ENCODE measurements at regions not wholly inside any gene's neighbourhood (a gene's known extent, or its start where the extent isn't known, plus 50 kb on each side); places are given as distances from the start of the nearest gene placed in this dataset.

DNA sequence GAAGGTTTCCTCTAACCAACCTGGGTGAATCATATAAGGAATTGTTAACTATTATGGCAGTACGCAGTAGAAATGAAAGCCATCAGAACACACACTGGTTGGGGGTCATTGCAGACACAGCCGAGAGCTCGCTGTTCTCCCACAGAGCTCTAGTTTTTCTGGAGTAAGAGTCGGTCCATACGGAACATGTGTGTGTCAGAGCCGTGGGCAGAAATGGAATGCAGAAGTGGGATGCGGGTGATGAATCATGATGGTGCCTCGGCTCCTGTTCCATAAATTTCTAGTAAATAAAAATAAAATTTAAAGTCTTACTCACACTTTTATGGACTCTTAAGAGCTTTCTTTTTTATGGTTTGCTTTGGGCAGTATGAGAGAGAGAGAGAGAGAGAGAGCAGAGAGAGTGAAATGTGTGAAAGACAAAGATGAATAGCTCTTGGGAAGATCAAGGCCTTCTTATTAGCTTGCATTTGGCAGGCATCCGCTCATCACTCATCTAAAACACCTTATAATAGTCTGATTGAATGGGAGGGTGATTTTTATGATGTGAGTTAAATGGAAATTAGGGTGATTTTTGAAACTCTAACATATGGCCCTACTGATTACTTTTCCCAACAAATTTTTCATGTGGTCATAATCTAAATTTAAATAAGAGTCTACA is 98.8 kb upstream of the PFKP start:
- intact Hi-C loops (cut with DNase I), result no loop called here
- Histone ChIP-seq H3K27ac (no peak overlapping the region), H3K27me3 (no peaks in the 10 kb centered on the region), H3K9me3 (no peaks in the 10 kb centered on the region), H3K36me3 (no peaks in the 10 kb centered on the region), H3K4me3 (no peak overlapping the region), H3K4me1 (ENCODE audit: insufficient read depth) (no peaks in the 10 kb centered on the region)
- 48 to 62% (median 59%) methylated on average over 9 of the region's 9 CpGs for WGBS, 3 donors
- no peak for DNase-seq
- TF ChIP-seq CTCF (IDR thresholded peaks at IDR 0.05) (no peak), POLR2A (IDR thresholded peaks at IDR 0.05) (no peak), EP300 (IDR thresholded peaks at IDR 0.05) (no peak)

DNA sequence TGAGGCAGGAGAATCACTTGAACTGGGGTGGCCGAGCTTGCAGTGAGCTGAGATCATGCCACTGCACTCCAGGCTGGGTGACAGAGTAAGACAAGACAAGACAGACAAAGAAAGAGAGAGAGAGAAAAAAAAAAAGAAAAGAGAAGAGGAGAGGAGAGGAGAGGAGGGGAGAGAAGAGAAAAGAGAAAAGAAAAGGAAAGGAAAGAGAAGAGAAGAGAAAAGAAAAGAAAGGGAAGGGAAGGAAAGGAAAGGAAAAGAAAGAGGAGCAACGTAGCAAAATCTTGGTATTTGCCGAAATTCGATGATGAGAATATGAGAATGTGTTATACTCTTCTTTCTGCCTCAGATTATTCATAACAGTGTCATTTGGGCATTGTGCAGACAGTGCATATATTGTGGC is 101.2 kb upstream of the PFKP start:
- Histone ChIP-seq H3K9me3 (no peaks in the 10 kb centered on the region), H3K27ac (no peak overlapping the region), H3K4me3 (no peak overlapping the region), H3K4me1 (ENCODE audit: insufficient read depth) (no peaks in the 10 kb centered on the region), H3K36me3 (no peaks in the 10 kb centered on the region), H3K27me3 (no peaks in the 10 kb centered on the region)
- 62 to 76% (median 63%) methylated on average over 4 of the region's 4 CpGs for WGBS, 3 donors
- intact Hi-C loops (cut with DNase I), result no loop called here
- TF ChIP-seq POLR2A (IDR thresholded peaks at IDR 0.05), result no peak
- no peak for TF ChIP-seq EP300 (IDR thresholded peaks at IDR 0.05)
- no peak for TF ChIP-seq CTCF (IDR thresholded peaks at IDR 0.05)
- DNase-seq, result no peak

DNA sequence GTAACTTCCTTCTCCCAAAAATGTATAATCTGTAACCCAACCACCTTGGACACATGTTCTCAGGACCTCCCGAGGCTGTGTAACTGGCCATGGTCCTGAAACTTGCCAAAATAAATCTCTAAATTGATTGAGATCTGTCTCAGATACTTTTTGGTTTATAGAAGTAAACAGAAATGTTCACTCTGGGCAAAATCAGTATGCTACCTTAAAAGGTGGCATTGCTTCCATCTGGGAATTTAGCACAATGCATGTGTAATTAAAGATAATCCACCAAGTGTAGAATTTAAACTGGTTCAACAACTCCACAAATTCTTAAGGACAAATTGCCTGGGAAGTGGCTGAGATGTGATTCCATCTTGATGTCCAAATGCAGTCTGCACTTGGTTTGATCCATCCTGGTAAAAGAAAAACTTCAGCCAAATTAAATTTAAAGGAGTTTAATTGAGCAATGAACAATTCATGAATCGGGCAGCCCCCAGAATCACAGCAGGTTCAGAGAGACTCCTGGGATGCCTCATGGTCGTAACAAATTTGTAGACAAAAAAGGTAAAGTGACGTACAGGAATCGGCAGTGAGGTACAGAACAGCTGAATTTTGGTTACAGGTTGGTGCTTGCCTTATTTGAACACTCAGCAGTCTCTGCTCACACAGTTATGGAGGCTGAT is 102.6 kb upstream of the PFKP start:
- Histone ChIP-seq H3K4me1 (ENCODE audit: insufficient read depth) (no peaks in the 10 kb centered on the region), H3K9me3 (no peaks in the 10 kb centered on the region), H3K4me3 (no peak overlapping the region), H3K36me3 (no peaks in the 10 kb centered on the region), H3K27me3 (no peaks in the 10 kb centered on the region), H3K27ac (no peak overlapping the region)
- 72 to 79% (median 74%) methylated on average over 5 of the region's 5 CpGs for WGBS, 3 donors
- no peak for TF ChIP-seq CTCF (IDR thresholded peaks at IDR 0.05)
- no peak for TF ChIP-seq EP300 (IDR thresholded peaks at IDR 0.05)
- TF ChIP-seq POLR2A (IDR thresholded peaks at IDR 0.05), result no peak
- intact Hi-C loops (cut with DNase I), result no loop called here
- no peak for DNase-seq

DNA sequence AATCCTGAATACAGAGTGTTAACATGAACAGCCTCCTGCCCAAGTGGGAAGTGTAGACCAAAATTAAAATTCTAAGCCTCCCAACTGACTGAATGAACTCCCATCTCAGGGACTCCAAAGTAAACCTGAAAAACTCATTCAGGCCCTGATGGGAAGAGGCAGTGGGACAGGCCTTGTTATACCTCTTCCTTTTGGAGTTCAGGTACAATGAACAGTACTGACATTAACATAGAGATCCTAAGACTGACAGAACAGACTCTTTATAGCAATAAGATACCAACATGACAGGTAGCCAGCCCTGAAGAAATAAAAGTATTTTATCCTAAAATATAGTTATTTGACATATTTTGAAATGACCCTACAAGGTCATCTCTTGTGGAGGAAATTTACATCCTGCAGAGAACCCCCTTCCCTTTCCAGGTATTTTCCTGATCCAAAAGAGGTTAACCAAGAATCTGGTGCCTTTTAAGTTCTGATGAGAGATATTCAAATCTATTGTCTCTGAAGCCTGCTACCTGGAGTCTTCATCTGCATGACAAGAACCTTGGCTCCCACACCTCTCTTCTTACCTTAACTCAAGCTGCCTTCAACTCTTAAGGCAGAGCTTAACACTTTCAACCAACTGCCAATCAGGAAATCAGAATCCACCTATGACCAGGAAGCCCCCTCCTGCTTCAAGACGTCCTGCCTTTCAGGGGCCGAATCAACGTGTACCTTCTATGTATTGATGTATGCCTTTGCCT is 103.3 kb upstream of the PFKP start:
- intact Hi-C loops (cut with DNase I), result no loop called here
- WGBS, 3 donors, result 23 to 30% (median 25%) methylated on average over 3 of the region's 3 CpGs
- Histone ChIP-seq H3K4me1 (ENCODE audit: insufficient read depth) (no peaks in the 10 kb centered on the region), H3K36me3 (no peaks in the 10 kb centered on the region), H3K27me3 (no peaks in the 10 kb centered on the region), H3K27ac (no peak overlapping the region), H3K9me3 (no peaks in the 10 kb centered on the region), H3K4me3 (no peak overlapping the region)
- TF ChIP-seq CTCF (IDR thresholded peaks at IDR 0.05), result no peak
- DNase-seq, result no peak
